HG03558 (cell line): ENCODE measurements at regions not wholly inside any gene's neighbourhood (a gene's known extent, or its start where the extent isn't known, plus 50 kb on each side); places are given as distances from the start of the nearest gene placed in this dataset.

ENCODE experiments used
- ATAC-seq: cut with Tn5 transposase; IDR thresholded peaks from one replicate; pipeline ENCODE4 v1.9.1; 2021; ENCODE audit warnings: moderate number of reproducible peaks; ENCODE audit not compliant: unreplicated experiment; ENCODE audit errors: extremely low read depth

DNA sequence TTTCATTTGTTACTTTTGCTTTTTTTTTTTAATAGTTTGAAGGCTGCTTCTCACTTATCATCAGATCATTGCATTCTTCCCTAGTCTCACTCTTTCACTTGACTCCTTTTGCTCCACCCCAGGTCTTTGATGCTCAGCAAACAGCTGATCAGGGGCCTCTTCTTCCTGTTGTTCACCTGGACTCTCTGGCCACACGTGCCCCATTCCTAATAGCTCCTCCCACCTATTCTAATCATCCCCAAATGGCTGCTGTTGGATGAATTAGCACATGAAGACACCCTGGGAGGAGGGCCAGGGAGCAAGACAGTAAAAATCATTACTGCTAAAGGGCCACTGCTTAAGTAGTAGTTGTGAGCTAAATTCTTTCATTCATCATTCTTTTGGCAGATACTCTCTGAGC lies 119.5 kb downstream of the MAB21L3 start:
- no peak for ATAC-seq

DNA sequence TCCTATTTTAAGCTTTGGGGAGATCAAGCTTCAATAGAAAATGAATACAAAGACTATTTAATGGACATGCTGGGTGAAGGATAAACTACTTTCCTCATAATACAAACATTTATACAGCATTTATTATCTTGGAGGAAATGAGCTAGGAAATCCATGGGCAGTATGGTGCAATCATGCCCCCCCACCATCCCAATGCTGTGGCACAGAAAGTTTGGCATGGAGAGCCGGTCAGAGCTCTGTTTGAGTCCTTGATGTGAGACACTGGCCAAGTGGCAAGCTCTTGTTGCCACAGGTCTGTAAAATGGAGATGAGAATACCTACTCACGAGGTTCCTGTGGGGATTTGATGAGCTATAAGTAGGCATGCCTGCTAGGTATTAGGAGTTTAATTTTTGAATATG lies 120.6 kb downstream of the MAB21L3 start:
- no peak for ATAC-seq

DNA sequence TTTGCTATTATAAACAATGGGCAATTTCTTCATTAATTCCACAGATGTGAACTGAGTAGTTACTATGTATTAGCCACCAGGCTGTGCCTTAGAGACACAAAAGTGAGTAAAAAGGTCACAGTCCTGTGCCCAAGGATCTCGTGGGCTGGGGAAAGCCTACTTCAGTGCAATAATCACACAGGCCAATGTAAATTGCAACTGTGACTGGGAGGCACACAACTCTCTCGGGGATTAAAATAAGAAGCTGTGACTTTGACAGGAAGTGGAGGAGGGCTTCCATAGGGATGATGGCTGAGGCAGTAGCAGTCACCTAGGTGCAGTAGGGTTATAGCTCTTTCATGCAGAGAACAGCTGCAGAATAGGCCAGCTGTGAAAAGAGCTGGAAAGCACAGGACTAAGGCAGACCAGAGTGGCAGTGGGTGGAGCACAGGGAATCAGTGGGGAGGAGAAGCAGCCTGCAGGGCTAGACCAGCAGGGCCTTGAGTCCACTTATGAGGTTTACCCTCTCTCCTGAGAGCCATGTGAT lies 121.9 kb downstream of the MAB21L3 start:
- no peak for ATAC-seq

DNA sequence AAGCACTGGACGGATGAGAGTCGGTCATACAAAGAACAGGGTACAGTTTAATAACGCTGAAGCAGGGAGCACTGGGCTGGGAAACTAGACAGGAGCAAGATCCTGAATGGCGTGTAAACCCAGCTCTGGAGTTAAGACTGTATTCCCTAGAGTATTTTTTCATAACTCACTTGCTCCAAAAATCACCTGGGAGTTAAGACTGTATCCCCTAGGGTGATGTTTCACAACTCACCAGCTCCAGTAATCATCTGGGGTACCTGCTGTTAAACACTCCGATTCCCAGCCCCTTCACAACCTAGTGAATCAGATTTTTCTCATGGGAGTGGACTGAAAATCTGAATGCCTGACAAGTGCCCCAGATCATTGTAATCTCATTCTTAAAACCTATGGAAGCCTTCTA lies 123.2 kb downstream of the MAB21L3 start:
- ATAC-seq = no peak

DNA sequence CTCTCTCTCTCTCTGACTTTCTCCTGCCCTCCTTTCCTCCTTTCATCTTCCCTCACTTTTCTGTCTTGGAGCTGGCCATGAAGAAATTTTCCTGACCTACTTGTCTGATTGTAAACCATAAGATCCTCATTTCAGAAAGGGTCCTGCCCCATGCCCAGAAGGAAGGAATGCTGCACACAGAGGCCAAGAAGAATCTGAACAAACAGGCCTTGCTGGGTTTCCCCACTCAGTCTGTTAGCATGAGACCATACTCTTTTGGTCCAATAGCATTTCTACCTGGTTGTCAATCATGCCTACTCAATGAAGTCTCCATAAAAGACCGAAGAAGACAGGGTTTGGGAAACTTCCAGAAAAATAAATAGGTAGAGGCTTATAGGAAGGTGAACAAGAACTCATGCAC lies 128.7 kb downstream of the MAB21L3 start:
- ATAC-seq = no peak

DNA sequence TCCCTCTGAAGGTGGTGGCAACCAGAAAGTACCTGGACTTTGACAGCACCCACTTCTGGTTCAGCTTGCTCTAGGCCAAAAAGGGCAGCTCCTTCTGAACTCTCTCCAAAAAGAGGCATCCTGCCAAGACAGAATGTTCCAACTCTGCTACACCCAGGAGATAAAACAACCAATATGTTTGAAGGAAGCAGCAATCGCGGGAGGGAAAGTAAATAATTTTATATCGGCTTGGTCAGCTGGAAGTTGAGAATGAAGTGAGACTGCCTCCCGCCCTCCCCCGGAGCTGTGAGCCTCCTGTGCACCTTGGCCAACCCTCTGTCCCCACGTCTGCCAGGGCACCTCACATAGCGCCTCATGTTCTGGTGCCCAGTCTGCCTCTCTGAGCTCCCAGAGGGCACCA lies 130.3 kb upstream of the ATP1A1 start:
- ATAC-seq = no peak

DNA sequence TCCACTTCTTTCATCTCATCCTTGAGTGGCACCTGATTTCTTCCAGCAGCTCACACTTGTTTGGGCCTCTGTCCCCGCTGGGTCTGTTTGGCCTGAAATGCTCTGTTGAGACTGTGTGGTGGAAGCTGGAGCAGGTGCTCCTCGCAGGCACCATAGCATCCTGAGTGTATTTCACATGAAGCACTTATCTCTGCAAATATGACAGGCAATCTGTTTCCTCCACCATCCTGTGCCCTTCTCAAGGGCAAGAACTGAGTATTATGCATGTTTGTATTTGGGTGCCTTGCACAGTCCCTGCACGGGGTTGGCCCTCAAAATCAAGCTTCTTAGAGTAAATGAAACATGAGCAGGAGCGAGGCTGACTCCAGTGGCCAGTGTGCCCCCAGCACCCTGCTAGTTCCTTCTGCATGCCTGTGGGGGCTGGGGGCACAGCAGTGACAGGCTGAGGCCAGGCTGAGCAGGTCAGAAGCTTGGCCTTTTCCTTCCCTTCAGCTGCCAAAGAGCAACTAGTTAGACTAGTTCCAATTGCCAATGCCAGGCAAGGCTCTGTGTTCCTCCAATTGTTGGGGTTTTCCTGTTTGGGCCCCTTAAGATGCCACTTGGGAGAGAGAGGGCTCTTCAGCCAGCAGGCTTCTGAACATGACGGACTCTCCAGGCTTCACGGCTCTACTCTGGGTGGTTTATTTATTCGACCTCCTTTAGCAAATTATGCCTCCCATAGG lies 129.6 kb upstream of the ATP1A1 start:
- ATAC-seq = no peak

DNA sequence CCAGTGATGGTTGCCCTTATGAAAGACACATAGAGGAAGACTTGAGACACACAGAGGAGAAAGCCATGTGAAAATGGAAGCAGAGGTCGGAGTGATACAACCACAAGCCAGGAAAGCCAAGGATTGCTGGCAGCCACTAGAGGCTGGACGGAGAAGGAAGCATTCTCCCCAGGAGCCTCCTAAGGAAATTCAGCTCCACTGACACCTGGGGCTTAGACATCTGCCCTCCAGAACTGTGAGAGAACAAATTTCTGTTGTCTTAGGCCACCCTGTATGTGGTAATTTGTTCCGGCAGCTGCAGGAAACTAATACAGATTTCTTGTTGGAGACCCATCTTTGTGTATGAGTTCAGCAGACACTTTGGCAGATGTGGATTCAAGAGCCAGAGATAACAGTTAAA lies 126.9 kb upstream of the ATP1A1 start:
- no peak for ATAC-seq

DNA sequence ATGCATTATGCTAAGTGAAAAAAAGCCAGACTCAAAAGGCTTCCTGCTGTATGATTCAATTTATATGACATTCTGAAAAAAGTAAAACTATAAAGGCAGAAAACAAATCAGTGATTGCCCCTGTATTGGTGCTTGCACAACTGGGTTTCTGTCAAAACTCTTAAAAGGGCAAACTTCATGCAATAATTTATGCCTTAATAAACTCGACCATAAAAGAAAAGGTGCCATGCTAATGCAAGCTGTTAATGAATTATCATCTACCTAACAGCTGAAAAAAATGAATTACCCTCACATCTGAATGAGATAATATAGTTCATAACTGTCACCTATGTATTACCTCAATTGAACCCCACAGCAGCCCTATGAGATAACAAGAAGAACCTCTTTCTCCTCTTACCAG lies 120.8 kb upstream of the ATP1A1 start:
- no peak for ATAC-seq

DNA sequence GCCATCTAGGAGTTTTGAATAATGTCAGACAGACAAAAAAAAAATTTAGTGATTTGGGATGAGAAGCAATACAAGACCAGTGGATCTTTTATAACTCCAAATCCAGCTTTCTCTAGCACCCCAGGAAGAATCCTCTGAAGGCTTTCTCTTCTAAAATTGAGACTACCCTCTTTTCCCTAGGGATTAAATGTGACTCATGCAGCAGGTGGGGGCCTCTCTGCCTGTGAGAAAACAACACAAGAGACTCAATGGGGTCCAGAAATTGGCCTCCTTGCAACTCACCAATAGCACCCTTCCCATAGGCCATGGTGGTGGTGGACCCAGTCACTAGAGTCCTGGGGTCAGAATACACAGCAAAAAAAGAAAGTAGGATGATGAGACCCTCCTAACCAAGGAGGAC lies 120.3 kb upstream of the ATP1A1 start:
- no peak for ATAC-seq

DNA sequence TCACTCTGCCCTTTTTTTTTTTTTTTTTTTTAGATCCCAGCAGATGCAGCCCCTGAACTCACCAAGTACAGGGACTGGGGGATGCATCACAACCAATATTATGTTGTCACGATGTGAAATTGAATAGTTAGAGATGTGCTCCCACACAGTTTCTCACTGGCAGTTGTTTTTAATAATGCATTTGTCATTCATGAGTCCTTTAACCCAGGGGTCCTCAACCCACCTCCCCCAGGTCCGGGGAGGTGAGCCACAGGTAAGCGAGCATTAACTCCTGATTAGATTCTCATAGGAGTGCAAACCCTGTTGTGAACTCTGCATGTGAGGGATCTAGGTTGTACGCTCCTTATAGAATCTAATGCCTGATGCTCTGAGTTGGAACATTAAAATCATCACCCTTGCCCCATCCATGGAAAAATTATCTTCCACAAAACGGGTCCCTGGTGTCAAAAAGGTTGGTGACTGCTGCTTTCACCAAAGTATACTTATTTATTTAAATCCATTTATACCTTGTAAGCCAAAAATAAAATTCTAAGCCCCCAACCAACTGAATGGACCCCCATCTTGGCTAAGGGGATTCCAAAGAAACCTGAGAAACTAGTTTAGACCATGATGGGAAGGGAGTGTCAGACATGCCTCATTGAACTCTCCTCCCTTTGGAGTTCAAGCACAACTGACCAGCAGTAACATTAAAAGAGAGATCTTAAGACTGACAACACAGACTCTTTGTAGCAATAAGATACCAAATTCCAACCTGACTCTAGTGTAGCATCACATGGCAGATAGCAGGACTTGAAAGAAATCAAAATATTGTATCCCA lies 119.3 kb upstream of the ATP1A1 start:
- no peak for ATAC-seq

DNA sequence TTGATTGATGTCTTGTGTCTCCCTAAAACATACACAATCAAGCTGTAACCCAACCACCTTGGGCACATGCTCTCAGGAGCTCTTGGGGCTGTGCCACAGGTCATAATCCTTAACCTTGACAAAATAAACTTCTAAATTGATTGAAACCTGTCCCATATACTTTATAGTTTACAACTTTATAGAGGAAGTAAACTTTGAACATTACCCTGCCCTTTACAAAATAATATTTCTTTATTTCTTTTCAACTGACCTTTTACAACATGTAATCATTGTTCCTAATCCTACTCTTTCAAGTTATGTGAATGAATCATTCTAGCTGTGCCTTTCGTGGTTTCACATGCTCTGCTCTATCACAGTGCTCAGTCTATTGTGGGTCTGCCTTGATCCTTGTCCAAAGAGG lies 118.3 kb upstream of the ATP1A1 start:
- ATAC-seq = no peak

DNA sequence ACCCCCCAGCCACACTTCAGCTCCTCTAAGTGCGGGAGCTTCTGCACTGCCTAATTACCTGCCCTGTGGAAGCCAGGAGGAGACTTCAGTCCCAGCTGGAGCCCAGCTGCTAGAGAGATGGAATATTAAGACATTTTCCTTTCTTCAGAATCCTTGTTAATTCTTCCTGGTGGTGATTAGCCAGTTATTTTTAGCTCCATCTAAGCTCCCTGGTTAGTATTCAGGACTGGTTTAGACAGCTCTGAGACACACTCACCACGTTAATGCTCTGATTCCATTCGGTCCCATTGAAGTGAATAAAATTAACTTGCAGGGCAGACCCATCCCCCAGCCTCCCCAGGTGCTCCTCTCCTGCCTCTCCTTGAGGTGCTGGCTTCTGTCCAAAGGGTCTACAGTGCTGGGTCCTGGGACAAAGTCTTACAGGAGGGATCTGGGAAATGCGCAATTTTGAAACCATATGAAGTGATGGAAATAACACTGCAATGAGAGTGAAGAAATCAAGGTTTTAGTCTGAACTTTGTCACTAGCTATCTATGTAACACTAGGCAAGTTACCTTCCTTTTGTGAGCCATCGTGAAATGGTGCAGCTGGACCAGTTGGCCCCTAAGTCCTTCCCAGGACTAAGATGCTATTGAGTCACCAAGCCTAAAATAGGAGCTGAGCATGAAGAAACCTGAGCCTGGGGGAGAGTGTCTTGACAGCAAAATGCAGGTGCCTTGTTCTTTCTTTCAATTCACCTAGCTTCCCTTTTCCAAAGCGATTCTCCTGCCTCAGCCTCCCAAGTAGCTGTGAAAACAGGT lies 117.4 kb upstream of the ATP1A1 start:
- no peak for ATAC-seq

DNA sequence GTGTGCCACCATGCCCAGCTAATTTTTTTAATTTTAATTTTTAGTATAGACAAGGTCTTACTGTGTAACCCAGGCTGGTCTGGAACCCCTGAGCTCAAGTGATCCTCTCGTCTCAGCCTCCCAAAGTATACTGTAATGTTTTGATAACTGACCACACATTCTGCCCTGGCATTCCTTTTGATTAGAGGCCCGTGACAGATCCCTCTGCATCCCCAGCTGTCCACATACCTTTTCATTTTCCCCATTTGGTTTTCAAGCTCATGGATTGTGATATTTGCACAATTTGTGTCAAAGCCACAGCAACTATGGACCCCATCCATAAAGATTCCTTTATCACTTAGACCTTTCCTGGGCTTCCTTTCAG lies 116.8 kb upstream of the ATP1A1 start:
- ATAC-seq = no peak

DNA sequence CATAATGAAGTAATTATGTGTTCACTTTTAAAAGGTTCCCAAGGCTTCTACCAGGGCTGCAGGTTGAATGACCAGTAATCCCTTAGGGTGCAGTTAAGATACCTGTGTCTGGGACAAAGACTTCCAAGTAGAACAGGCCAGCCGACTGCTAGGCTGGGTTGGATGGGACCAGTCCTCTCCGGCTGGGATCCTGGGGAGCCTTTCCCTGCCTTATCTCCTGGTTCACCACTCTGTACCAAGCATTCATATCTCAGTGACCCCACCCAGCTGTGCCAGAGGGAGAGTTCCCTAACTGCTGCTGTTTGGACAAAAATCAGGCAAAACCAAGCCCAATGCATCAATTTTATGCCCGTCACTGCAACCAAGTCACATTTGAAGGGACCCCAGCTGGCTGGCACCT lies 116.2 kb upstream of the ATP1A1 start:
- no peak for ATAC-seq

DNA sequence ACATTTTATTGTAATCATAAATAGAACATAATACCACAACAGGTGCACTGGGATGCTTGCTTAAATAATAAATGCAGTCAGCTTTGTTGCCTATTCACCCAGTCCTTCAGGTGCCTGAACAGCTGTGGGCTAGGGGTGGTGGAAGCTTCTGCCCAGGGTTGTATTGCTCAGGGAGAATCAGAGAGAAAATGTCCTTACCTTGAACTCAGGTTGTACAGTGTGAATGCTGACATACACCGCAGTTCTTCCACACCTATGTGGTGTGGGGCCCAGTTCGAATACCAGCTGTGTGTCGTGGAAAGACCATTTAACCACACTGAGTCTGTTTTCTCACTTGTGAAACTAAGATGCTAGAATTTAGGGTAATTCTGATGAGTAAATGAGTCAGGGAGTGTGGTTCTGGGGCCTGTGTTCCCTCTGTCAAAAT lies 115.7 kb upstream of the ATP1A1 start:
- ATAC-seq = no peak

DNA sequence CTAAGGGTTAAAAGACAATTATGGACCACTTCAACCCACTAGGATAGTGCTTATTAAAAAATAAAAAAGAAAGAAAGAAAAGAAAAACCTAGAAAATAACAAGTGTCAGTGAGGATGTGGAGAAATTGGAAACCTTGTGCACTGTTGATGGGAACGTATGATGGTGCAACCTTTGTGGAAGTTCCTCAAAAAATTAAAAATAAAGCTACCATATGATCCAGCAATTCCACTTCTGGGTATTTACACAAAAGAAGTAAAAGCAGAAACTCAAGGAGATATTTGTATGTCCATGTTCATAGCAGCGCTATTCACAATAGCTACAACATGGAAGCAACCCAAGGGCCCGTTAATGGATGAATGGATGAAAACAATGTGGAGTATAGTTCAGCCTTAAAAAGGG lies 115.2 kb upstream of the ATP1A1 start:
- ATAC-seq = no peak

DNA sequence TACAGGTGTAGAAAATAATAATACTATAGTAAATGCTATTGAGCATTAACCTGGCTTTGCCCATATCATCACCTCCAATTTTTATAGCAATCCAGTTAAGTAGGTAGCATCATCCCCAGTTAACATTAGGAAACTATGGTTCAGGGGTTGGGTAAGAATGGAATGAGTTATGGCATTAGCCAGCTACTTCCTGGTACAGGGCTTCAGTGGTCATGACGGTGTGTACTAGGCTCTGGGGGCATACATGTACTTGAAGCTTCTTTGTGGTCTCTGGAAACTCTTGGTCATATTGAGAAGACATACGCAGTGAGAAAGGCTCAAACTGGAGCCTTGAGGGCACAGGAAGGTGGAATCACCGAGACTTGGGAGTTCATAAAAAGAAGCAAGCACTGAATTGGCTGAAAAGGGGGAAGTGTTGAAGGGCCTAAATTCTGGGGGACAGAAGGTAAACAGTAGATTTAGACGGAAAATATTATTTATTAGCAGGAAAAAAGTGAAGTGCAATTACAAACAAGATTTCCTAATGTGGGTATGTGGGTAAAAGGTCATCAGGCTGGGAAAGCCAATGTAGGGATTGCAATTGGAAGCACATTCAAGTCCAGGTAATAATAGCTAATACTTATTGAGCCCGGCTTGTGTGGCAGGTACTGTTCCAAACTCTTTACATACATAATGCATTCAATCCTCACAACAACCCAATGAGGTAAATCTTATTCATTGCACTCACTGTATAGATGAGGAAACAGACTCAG lies 114.2 kb upstream of the ATP1A1 start:
- ATAC-seq = no peak

DNA sequence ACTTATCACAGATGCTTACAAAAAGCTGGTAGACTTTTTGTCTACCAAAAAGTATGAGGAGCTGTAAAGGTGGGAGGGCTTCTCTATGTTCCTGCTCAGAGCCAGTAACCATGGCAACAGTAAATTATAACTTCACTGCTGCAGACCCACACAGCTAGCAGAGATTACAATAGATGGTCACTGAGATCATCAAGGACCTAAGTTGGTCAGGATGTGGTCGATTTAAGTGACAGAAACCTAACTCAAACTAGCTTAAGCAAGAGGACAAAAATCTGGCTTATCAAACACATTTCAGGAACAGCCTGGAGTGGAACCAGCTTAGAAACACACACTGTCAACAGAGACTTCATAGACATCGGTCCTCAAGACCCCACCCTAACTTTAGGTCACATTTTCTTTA lies 113.4 kb upstream of the ATP1A1 start:
- no peak for ATAC-seq

DNA sequence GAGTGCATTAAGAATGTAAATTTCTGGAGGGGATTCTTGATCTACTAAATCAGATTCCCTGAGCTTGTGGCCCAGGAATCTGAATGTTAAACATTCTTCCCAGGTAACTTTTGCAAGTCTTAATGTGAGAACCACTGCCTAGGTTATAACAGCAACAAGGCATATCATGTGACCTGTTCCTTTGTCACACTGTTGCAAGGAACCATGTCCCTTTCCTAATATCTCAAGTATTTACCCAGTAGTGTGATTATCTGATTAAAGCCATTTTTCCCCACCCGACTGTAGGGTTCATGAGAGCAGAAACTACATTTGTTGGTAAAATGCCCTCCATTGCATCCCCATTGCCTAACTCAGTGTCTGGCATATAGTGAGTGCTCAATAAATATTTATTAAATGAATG lies 112.9 kb upstream of the ATP1A1 start:
- ATAC-seq = no peak
